ENCODE measurements at regions not wholly inside any gene's neighbourhood (a gene's known extent, or its start where the extent isn't known, plus 50 kb on each side); places are given as distances from the start of the nearest gene placed in this dataset.

DNA sequence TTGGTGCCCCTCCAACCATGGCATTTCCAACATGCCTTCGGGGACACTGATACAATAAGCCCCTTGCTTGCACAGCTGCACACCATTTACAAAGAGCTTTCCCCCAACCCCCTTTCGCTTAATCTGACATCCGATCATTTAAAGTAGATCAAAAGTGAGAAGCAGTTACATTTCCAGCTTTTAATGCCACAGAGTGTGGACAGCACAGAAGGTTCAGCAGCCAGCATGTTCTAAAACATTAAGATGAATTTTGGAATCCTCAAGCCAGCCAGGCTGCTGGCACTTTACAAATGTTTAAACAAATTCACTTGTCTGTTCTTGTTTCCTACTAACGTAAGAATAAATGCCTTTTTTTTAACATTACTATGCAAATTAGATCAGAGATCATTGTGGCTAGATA, 284.4 kb upstream of the LDB2 start:
- no peak for TF ChIP-seq EP300 (IDR thresholded peaks at IDR 0.05; ENCODE audit: borderline replicate concordance)
- TF ChIP-seq EGR1 (IDR thresholded peaks at IDR 0.05), result no peak
- TF ChIP-seq, protein P1, sequence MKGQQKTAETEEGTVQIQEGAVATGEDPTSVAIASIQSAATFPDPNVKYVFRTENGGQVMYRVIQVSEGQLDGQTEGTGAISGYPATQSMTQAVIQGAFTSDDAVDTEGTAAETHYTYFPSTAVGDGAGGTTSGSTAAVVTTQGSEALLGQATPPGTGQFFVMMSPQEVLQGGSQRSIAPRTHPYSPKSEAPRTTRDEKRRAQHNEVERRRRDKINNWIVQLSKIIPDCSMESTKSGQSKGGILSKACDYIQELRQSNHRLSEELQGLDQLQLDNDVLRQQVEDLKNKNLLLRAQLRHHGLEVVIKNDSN (IDR thresholded peaks at IDR 0.05), result no peak
- TF ChIP-seq CEBPB (IDR thresholded peaks at IDR 0.05), result no peak
- TF ChIP-seq, protein P2, sequence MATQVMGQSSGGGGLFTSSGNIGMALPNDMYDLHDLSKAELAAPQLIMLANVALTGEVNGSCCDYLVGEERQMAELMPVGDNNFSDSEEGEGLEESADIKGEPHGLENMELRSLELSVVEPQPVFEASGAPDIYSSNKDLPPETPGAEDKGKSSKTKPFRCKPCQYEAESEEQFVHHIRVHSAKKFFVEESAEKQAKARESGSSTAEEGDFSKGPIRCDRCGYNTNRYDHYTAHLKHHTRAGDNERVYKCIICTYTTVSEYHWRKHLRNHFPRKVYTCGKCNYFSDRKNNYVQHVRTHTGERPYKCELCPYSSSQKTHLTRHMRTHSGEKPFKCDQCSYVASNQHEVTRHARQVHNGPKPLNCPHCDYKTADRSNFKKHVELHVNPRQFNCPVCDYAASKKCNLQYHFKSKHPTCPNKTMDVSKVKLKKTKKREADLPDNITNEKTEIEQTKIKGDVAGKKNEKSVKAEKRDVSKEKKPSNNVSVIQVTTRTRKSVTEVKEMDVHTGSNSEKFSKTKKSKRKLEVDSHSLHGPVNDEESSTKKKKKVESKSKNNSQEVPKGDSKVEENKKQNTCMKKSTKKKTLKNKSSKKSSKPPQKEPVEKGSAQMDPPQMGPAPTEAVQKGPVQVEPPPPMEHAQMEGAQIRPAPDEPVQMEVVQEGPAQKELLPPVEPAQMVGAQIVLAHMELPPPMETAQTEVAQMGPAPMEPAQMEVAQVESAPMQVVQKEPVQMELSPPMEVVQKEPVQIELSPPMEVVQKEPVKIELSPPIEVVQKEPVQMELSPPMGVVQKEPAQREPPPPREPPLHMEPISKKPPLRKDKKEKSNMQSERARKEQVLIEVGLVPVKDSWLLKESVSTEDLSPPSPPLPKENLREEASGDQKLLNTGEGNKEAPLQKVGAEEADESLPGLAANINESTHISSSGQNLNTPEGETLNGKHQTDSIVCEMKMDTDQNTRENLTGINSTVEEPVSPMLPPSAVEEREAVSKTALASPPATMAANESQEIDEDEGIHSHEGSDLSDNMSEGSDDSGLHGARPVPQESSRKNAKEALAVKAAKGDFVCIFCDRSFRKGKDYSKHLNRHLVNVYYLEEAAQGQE (IDR thresholded peaks at IDR 0.05; ENCODE audit: low read depth), result no peak
- TF ChIP-seq TAF1 (IDR thresholded peaks at IDR 0.05; ENCODE audit: low read depth), result no peak
- TF ChIP-seq YY1 (IDR thresholded peaks at IDR 0.05; ENCODE audit: low read depth), result no peak
- no peak for TF ChIP-seq RAD21 (IDR thresholded peaks at IDR 0.05; ENCODE audit: low read depth)

Data from Ishikawa (cell line).